Upper lobe of left lung (tissue), 6 donors: ENCODE measurements at regions not wholly inside any gene's neighbourhood (a gene's known extent, or its start where the extent isn't known, plus 50 kb on each side); places are given as distances from the start of the nearest gene placed in this dataset.
"Not testable (repeated sequence)": the region's sequence is repeated elsewhere in the genome, so short reads cannot be mapped to it uniquely, and the experiment has no call there.

ENCODE experiments used
- ATAC-seq, 2 donors: fragments of 200-7000 bp; cut with Tn5 transposase; one replicate each; pipeline ENCODE4 v1.9.1; 2022; ENCODE audit warnings: mild to moderate bottlenecking in 2 of 2, moderate library complexity in 2 of 2; ENCODE audit not compliant: low FRiP score in 2 of 2
- DNase-seq, 2 donors: peaks; one replicate each; pipeline ENCODE4 v3.0.0-alpha.2; 2019 to 2020
- H3K27ac ChIP-seq, 4 donors: fragments of 200-600 bp; sonication (generic); one replicate each; pipeline ENCODE4 v1.5.1; 2016 to 2019
- H3K27me3 ChIP-seq, 4 donors: fragments of 200-600 bp; sonication (generic); one replicate each; pipeline ENCODE4 v1.5.1; 2017 to 2019
- H3K36me3 ChIP-seq, 4 donors: fragments of 200-600 bp; sonication (generic); one replicate each; pipeline ENCODE4 v1.5.1; 2016 to 2019
- H3K4me1 ChIP-seq, 4 donors: fragments of 200-600 bp; sonication (generic); one replicate each; pipeline ENCODE4 v1.5.1; 2018 to 2019
- H3K4me3 ChIP-seq, 4 donors: fragments of 200-600 bp; sonication (generic); one replicate each; pipeline ENCODE4 v1.5.1; 2017 to 2019; ENCODE audit warnings: mild to moderate bottlenecking in 2 of 4, moderate library complexity in 1 of 4
- H3K9me3 ChIP-seq, 4 donors: fragments of 200-600 bp; sonication (generic); one replicate each; pipeline ENCODE4 v1.5.1; 2018 to 2019
- EP300 ChIP-seq, 4 donors: sonication (generic); formaldehyde crosslinking; IDR thresholded peaks; one replicate each; pipeline ENCODE4 v1.5.1; 2017; ENCODE audit warnings: antibody characterized with exemption in 4 of 4, control low read depth in 2 of 4
- POLR2A ChIP-seq, 4 donors: fragments of 450-650 bp; IDR thresholded peaks; one replicate each; pipeline ENCODE4 v1.5.1; 2016 to 2017; ENCODE audit warnings: antibody characterized with exemption in 4 of 4, mild to moderate bottlenecking in 2 of 4
- POLR2AphosphoS5 ChIP-seq, 2 donors: sonication (generic); formaldehyde crosslinking; IDR thresholded peaks; one replicate each; pipeline ENCODE4 v1.5.1; 2017; ENCODE audit warnings: antibody characterized with exemption in 2 of 2
- WGBS, 2 donors: methylation state at CpG; one replicate each; pipeline ENCODE4 v1.1.5; 2017 to 2018; 5-methylcytosine and 5-hydroxymethylcytosine counted together
- small RNA-seq, 4 donors: library from RNA; depleted of rRNA; stranded (forward); fragments of <200 nt; gene quantifications; one replicate each; pipeline ENCODE3, GENCODE V24; 2016
- TF ChIP-seq, protein P1 (sequence below), 6 experiments: fragments of 450-650 bp in 4 of 6; fragments of 200-600 bp in 2 of 6; sonication (generic) in 2 of 6; IDR thresholded peaks; one replicate each; pipeline ENCODE4 v1.5.1; 2016 to 2019; ENCODE audit warnings: antibody characterized with exemption in 6 of 6
- donor health status: DM: no; HTN: no; CAD: no; lungs with moderate emphysema.
- donor health status: DM: no; HTN: yes; CAD: no; lungs with severe emphysema.

DNA sequence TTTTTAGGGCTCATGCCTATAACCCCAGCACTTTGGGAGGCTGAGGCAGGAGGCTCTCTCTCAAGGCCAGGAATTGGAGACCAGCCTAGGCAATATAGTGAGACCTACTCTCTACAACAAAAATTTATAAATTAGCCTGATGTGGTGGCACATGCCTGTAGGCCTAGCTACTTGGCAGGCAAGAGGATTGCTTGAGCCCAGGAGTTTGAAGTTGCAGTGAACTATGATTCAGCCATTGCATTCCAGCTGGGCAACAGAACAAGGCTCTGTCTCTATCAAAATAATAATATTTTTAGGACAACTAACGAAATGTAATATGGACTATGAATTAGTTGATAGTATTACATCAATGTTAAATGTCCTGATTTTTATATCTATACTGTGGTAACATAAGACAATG lies 68.8 kb upstream of the ARID1A start:
- 66 to 83% methylated on average over 1 of the region's 1 CpG for WGBS, 2 donors
- peak overlapping the region in 2 of 4 donors; percentile 13 to 21 for H3K27ac ChIP-seq
- no peak for TF ChIP-seq POLR2AphosphoS5 (IDR thresholded peaks at IDR 0.05)
- no peak for TF ChIP-seq EP300 (IDR thresholded peaks at IDR 0.05)
- TF ChIP-seq, protein P1, sequence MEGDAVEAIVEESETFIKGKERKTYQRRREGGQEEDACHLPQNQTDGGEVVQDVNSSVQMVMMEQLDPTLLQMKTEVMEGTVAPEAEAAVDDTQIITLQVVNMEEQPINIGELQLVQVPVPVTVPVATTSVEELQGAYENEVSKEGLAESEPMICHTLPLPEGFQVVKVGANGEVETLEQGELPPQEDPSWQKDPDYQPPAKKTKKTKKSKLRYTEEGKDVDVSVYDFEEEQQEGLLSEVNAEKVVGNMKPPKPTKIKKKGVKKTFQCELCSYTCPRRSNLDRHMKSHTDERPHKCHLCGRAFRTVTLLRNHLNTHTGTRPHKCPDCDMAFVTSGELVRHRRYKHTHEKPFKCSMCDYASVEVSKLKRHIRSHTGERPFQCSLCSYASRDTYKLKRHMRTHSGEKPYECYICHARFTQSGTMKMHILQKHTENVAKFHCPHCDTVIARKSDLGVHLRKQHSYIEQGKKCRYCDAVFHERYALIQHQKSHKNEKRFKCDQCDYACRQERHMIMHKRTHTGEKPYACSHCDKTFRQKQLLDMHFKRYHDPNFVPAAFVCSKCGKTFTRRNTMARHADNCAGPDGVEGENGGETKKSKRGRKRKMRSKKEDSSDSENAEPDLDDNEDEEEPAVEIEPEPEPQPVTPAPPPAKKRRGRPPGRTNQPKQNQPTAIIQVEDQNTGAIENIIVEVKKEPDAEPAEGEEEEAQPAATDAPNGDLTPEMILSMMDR (IDR thresholded peaks at IDR 0.05) = no peak
- TF ChIP-seq POLR2A (IDR thresholded peaks at IDR 0.05) = no peak
- H3K27me3 ChIP-seq = no peaks in the 10 kb centered on the region
- H3K36me3 ChIP-seq = no peaks in the 10 kb centered on the region
- DNase-seq (no peak), ATAC-seq (no peak)
- no peak overlapping the region for H3K4me3 ChIP-seq
- peaks cover under 1 to 5% (median 4%) of the 10 kb centered on the region in 4 donors for H3K4me1 ChIP-seq
- no peaks in the 10 kb centered on the region for H3K9me3 ChIP-seq

DNA sequence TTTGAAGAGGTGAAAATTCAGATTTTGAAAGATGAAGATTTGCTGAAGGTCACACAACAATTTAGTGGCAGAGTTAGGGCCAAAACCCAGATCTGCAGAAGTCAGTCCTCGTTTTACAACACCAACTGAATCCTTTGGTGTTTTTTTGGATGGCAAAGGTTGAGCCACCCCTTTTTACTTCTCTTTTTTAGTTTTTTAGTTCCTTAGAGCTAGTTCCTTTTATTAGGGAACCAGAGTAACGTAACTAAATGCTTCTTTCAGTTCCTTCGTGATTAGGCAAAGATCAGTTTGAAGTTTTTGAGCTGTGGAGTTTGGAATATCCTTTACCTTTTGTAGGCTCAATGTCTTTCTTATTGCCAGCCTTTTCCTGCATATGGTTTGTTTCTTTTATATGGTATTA lies 67.9 kb upstream of the ARID1A start:
- no peaks in the 10 kb centered on the region for H3K36me3 ChIP-seq
- no peak overlapping the region for H3K4me3 ChIP-seq
- TF ChIP-seq POLR2A (IDR thresholded peaks at IDR 0.05) (no peak), POLR2AphosphoS5 (IDR thresholded peaks at IDR 0.05) (no peak), EP300 (IDR thresholded peaks at IDR 0.05) (no peak)
- TF ChIP-seq, protein P1 (IDR thresholded peaks at IDR 0.05) = no peak
- ATAC-seq = peak in 1 of 2 donors; percentile 54
- no peaks in the 10 kb centered on the region for H3K9me3 ChIP-seq
- H3K4me1 ChIP-seq = peaks cover 0 to 2% (median 0%) of the 10 kb centered on the region in 4 donors
- H3K27me3 ChIP-seq = no peaks in the 10 kb centered on the region
- 63 to 80% methylated on average over 3 of the region's 3 CpGs for WGBS, 2 donors
- peak overlapping the region; percentile 11 to 73 (median 68) for H3K27ac ChIP-seq
- no peak for DNase-seq

DNA sequence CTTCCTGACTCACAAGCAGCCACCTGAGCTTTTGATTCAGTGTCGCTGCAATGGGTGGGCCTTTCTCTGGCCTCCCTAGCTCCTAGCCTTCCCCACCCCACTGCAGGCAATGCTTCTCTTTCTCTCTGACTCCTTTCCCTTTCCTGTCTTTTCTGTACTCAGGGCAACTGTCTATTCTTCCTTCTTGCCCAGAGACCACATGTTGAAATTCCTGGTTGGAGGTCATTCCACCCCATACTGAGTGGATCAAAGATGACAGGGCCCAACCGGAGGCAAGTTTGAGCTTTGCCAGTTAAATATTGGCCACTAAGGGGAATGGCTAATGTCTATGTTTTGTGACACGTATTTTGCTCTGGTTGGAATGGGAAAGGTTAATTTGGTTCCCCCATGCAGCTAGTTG lies 65.2 kb upstream of the ARID1A start:
- Histone ChIP-seq H3K27me3 (no peaks in the 10 kb centered on the region), H3K4me3 (no peak overlapping the region), H3K36me3 (no peaks in the 10 kb centered on the region), H3K4me1 (peaks cover 0 to 2% (median 0%) of the 10 kb centered on the region in 4 donors), H3K27ac (no peak overlapping the region), H3K9me3 (no peaks in the 10 kb centered on the region)
- TF ChIP-seq, protein P1 (IDR thresholded peaks at IDR 0.05) = no peak
- TF ChIP-seq EP300 (IDR thresholded peaks at IDR 0.05) = no peak
- no peak for TF ChIP-seq POLR2AphosphoS5 (IDR thresholded peaks at IDR 0.05)
- TF ChIP-seq POLR2A (IDR thresholded peaks at IDR 0.05) = no peak
- WGBS, 2 donors = 82 to 86% methylated on average over 3 of the region's 3 CpGs
- no peak for DNase-seq
- no peak for ATAC-seq

DNA sequence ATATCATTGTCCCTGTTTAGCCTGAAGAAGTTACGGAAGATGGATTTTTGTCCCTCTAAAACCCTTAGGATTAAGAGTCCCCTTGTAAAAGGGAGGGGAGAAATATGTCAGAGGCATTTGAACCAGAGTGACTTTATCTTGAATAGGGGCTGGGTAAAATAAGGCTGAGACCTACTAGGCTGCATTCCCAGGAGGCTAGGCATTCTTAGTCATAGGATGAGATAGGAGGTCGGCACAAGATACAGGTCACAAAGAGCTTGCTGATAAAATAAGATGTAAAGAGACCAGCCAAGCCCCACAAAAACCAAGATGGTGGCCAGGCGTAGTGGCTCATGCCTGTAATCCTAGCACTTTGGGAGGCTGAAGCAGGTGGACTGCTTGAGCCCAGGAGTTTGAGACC lies 60.0 kb upstream of the ARID1A start:
- H3K36me3 ChIP-seq, ATAC-seq, H3K9me3 ChIP-seq, H3K4me3 ChIP-seq, H3K4me1 ChIP-seq, DNase-seq, H3K27ac ChIP-seq, H3K27me3 ChIP-seq: not testable (repeated sequence)
- 85 to 88% methylated on average over 3 of the region's 3 CpGs for WGBS, 2 donors

DNA sequence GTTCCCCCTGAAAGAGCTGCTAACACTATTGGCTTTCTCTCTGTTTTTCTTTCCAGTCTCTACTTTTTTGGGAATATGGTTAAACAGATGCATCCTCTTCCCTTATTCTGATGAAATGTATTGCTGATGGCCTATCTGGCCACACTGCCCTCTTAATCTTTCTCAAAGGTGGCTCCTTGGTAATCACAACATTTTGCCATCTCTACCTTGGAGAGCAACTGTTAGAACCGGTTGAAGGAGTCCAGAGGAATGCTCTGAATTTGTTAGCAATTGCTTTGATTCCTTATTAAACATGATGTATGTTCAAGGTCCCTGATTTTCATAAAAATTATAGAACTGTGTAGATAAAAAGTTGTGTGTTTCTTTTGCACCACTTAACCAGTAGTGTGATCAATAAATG lies 50.1 kb upstream of the ARID1A start:
- no peak overlapping the region for H3K27ac ChIP-seq
- no peaks in the 10 kb centered on the region for H3K36me3 ChIP-seq
- TF ChIP-seq POLR2A (IDR thresholded peaks at IDR 0.05) = no peak
- TF ChIP-seq EP300 (IDR thresholded peaks at IDR 0.05) = no peak
- TF ChIP-seq, protein P1 (IDR thresholded peaks at IDR 0.05) = no peak
- TF ChIP-seq POLR2AphosphoS5 (IDR thresholded peaks at IDR 0.05) = no peak

More for the DNA sequence above, 50.1 kb upstream of the ARID1A start:
- Histone ChIP-seq H3K4me1 (no peaks in the 10 kb centered on the region), H3K9me3 (no peaks in the 10 kb centered on the region), H3K27me3 (no peaks in the 10 kb centered on the region), H3K4me3 (no peak overlapping the region)
- ATAC-seq = no peak
- WGBS, 2 donors = 46 to 64% methylated on average over 1 of the region's 1 CpG
- no peak for DNase-seq

Small RNA genes lying in the stretch of these regions (small RNA-seq; reads per million reads assigned to genes)
- gene AL627313.1 = 0 reads per million in 4 donors
- gene RF01210 = 0 reads per million in 4 donors
